Vagina (tissue), 2 donors: ENCODE measurements at regions not wholly inside any gene's neighbourhood (a gene's known extent, or its start where the extent isn't known, plus 50 kb on each side); places are given as distances from the start of the nearest gene placed in this dataset.

ENCODE experiments used
- CTCF ChIP-seq, 3 experiments: fragments of 450-650 bp in 2 of 3; fragments of 200-600 bp in 1 of 3; sonication (generic) in 1 of 3; IDR thresholded peaks; one replicate each; pipeline ENCODE4 v1.5.1; 2017 to 2019; ENCODE audit warnings: antibody characterized with exemption in 3 of 3, mild to moderate bottlenecking in 2 of 3, moderate library complexity in 2 of 3
- POLR2A ChIP-seq, 2 donors: fragments of 450-650 bp; IDR thresholded peaks; one replicate each; pipeline ENCODE4 v1.6.1; 2017; ENCODE audit warnings: antibody characterized with exemption in 2 of 2, mild to moderate bottlenecking in 2 of 2, moderate library complexity in 2 of 2
- POLR2AphosphoS5 ChIP-seq, 2 donors: sonication (generic); formaldehyde crosslinking; IDR thresholded peaks; one replicate each; pipeline ENCODE4 v1.9.0; 2017; ENCODE audit warnings: antibody characterized with exemption in 2 of 2, mild to moderate bottlenecking in 2 of 2, low read depth in 1 of 2; ENCODE audit not compliant: insufficient read depth in 1 of 2

- no peak for TF ChIP-seq CTCF (IDR thresholded peaks at IDR 0.05)
- TF ChIP-seq POLR2A (IDR thresholded peaks at IDR 0.05), result no peak
- TF ChIP-seq POLR2AphosphoS5 (IDR thresholded peaks at IDR 0.05; ENCODE audit: insufficient read depth in 1 of 2, low read depth in 1 of 2), result no peak
Measured at GRCh38 chr2:182584462-182584861, 131.6 kb upstream of the DNAJC10 start.
